ENCODE measurements at regions not wholly inside any gene's neighbourhood (a gene's known extent, or its start where the extent isn't known, plus 50 kb on each side); places are given as distances from the start of the nearest gene placed in this dataset.

GRCh38 chr6:47413752-47414422 is 63.7 kb upstream of the CD2AP start:
- no peaks in the 10 kb centered on the region for H3K9me3 ChIP-seq (ENCODE audit: insufficient read depth, low read length)
- no peaks in the 10 kb centered on the region for H4K20me1 ChIP-seq (ENCODE audit: insufficient read depth, low read length)
- peak overlapping the region; percentile 33 for H2AFZ ChIP-seq (ENCODE audit: low read depth, low read length)
- H3K4me2 ChIP-seq (ENCODE audit: low read length): peak overlapping the region; percentile 88
- no peaks in the 10 kb centered on the region for H3K79me2 ChIP-seq (ENCODE audit: low read length)
- H3K4me3 ChIP-seq (ENCODE audit: low read length): peak overlapping the region; percentile 76
- peaks cover 23% of the 10 kb centered on the region for H3K4me1 ChIP-seq (ENCODE audit: low read length)
- H3K9ac ChIP-seq (ENCODE audit: low read length): peak overlapping the region; percentile 56
- no peak overlapping the region for H3K27ac ChIP-seq (ENCODE audit: low read length)
- H3K27me3 ChIP-seq (ENCODE audit: low read depth, low read length): no peaks in the 10 kb centered on the region
- H3K36me3 ChIP-seq (replicated peaks; ENCODE audit: low read depth, low read length): no peaks in the 10 kb centered on the region
- TF ChIP-seq EZH2phosphoT487 (IDR thresholded peaks at IDR 0.05; ENCODE audit: low read depth) (no peak), CTCF (IDR thresholded peaks at IDR 0.05; ENCODE audit: low read depth, low read length) (peak; percentile 98)

GRCh38 chr6:47414423-47415167 is 63.0 kb upstream of the CD2AP start:
- no peaks in the 10 kb centered on the region for H3K79me2 ChIP-seq (ENCODE audit: low read length)
- no peak for TF ChIP-seq EZH2phosphoT487 (IDR thresholded peaks at IDR 0.05; ENCODE audit: low read depth)
- H3K4me3 ChIP-seq (ENCODE audit: low read length): peak overlapping the region; percentile 76
- H3K27me3 ChIP-seq (ENCODE audit: low read depth, low read length): no peaks in the 10 kb centered on the region
- H3K36me3 ChIP-seq (replicated peaks; ENCODE audit: low read depth, low read length): no peaks in the 10 kb centered on the region
- H3K9ac ChIP-seq (ENCODE audit: low read length): peak overlapping the region; percentile 56
- H3K4me1 ChIP-seq (ENCODE audit: low read length): peaks cover 23% of the 10 kb centered on the region
- peak overlapping the region; percentile 27 for H2AFZ ChIP-seq (ENCODE audit: low read depth, low read length)
- H3K4me2 ChIP-seq (ENCODE audit: low read length): peak overlapping the region; percentile 88
- H4K20me1 ChIP-seq (ENCODE audit: insufficient read depth, low read length): no peaks in the 10 kb centered on the region
- no peak overlapping the region; the same call in 1 of the 2 replicates for H3K27ac ChIP-seq (ENCODE audit: low read length)
- H3K9me3 ChIP-seq (ENCODE audit: insufficient read depth, low read length): no peaks in the 10 kb centered on the region

- H3K9ac ChIP-seq (ENCODE audit: low read length): no peak overlapping the region
- H3K27me3 ChIP-seq (ENCODE audit: low read depth, low read length): no peaks in the 10 kb centered on the region
- no peak overlapping the region for H3K27ac ChIP-seq (ENCODE audit: low read length)
- TF ChIP-seq EZH2phosphoT487 (IDR thresholded peaks at IDR 0.05; ENCODE audit: low read depth) (no peak), CTCF (IDR thresholded peaks at IDR 0.05; ENCODE audit: low read depth, low read length) (no peak)
- no peak overlapping the region for H3K4me3 ChIP-seq (ENCODE audit: low read length)
- no peak overlapping the region for H3K4me2 ChIP-seq (ENCODE audit: low read length)
- no peaks in the 10 kb centered on the region for H3K9me3 ChIP-seq (ENCODE audit: insufficient read depth, low read length)
- no peak overlapping the region for H2AFZ ChIP-seq (ENCODE audit: low read depth, low read length)
- no peaks in the 10 kb centered on the region for H4K20me1 ChIP-seq (ENCODE audit: insufficient read depth, low read length)
- H3K79me2 ChIP-seq (ENCODE audit: low read length): no peaks in the 10 kb centered on the region
- no peaks in the 10 kb centered on the region for H3K36me3 ChIP-seq (replicated peaks; ENCODE audit: low read depth, low read length)
- peaks cover 23% of the 10 kb centered on the region for H3K4me1 ChIP-seq (ENCODE audit: low read length)
Observed at GRCh38 chr6:47416396-47417345, 60.9 kb upstream of the CD2AP start.

GRCh38 chr6:47419621-47420020 is 58.0 kb upstream of the CD2AP start:
- H3K9me3 ChIP-seq (ENCODE audit: insufficient read depth, low read length): no peaks in the 10 kb centered on the region
- H3K4me2 ChIP-seq (ENCODE audit: low read length): no peak overlapping the region
- H3K36me3 ChIP-seq (replicated peaks; ENCODE audit: low read depth, low read length): no peaks in the 10 kb centered on the region
- no peak overlapping the region for H3K27ac ChIP-seq (ENCODE audit: low read length)
- no peak overlapping the region for H3K9ac ChIP-seq (ENCODE audit: low read length)
- H3K27me3 ChIP-seq (ENCODE audit: low read depth, low read length): no peaks in the 10 kb centered on the region
- H3K79me2 ChIP-seq (ENCODE audit: low read length): no peaks in the 10 kb centered on the region
- no peak overlapping the region for H3K4me3 ChIP-seq (ENCODE audit: low read length)
- H2AFZ ChIP-seq (ENCODE audit: low read depth, low read length): no peak overlapping the region
- H4K20me1 ChIP-seq (ENCODE audit: insufficient read depth, low read length): no peaks in the 10 kb centered on the region
- H3K4me1 ChIP-seq (ENCODE audit: low read length): peaks cover 6% of the 10 kb centered on the region
- no peak for TF ChIP-seq CTCF (IDR thresholded peaks at IDR 0.05; ENCODE audit: low read depth, low read length)
